Panc1 (cell line): ENCODE measurements at regions not wholly inside any gene's neighbourhood (a gene's known extent, or its start where the extent isn't known, plus 50 kb on each side); places are given as distances from the start of the nearest gene placed in this dataset.

Source experiments
- ATAC-seq: fragments of 200-7000 bp; cut with Tn5 transposase; 2 replicates; pipeline ENCODE4 v1.9.1; 2020; ENCODE audit warnings: mild to moderate bottlenecking, moderate library complexity
- BruUV-seq: library from RNA; stranded (reverse); fragments of 400-500 nt; replicated peaks from 2 replicates; lab custom pipeline; 2021; lab: Mats Ljungman, UMichigan
- CTCF ChIA-PET: fragments of 300-600 bp; sonication (Branson Sonifier 250); formaldehyde crosslinking; loops from one replicate; lab custom pipeline; 2022; ENCODE audit warnings: antibody characterized with exemption; lab: Charles Lee
- POLR2A ChIA-PET: fragments of 300-600 bp; sonication (Branson Sonifier 250); formaldehyde crosslinking; loops from one replicate; lab custom pipeline; 2022; ENCODE audit warnings: antibody characterized with exemption; lab: Charles Lee
- DNase-seq: peaks from one replicate; pipeline ENCODE4 v3.0.0-alpha.2; 2010; ENCODE audit warnings: low read depth, low spot score
- H3K27ac ChIP-seq: 2 replicates; pipeline ENCODE4 v1.5.1; 2011; ENCODE audit warnings: mild to moderate bottlenecking, low read length, inconsistent platforms
- H3K27me3 ChIP-seq: fragments of 200-500 bp; sonication (Bioruptor generic); 2 replicates; pipeline ENCODE4 v1.6.0; 2014; ENCODE audit warnings: low read length, inconsistent platforms; ENCODE audit not compliant: control insufficient read depth, insufficient read depth
- H3K36me3 ChIP-seq: fragments of 200-500 bp; sonication (Bioruptor generic); 2 replicates; pipeline ENCODE4 v1.5.1; 2014; ENCODE audit warnings: inconsistent platforms, mild to moderate bottlenecking, low read length, moderate library complexity; ENCODE audit not compliant: control insufficient read depth, insufficient read depth
- H3K4me1 ChIP-seq: 2 replicates; pipeline ENCODE4 v1.5.1; 2011; ENCODE audit warnings: inconsistent platforms, mild to moderate bottlenecking, low read length, moderate library complexity; ENCODE audit not compliant: control insufficient read depth, insufficient read depth
- H3K4me3 ChIP-seq, 2 experiments: 2 replicates each; pipeline ENCODE4 v1.5.1; 2011 to 2012; ENCODE audit warnings: low read depth in 2 of 2, low read length in 2 of 2, mild to moderate bottlenecking in 2 of 2, inconsistent platforms in 1 of 2, moderate library complexity in 1 of 2
- H3K9me3 ChIP-seq: fragments of 200-500 bp; sonication (Bioruptor generic); 2 replicates; pipeline ENCODE4 v1.5.1; 2014; ENCODE audit warnings: low read depth, mild to moderate bottlenecking, inconsistent platforms, low read length, moderate library complexity; ENCODE audit not compliant: control insufficient read depth, insufficient read depth
- POLR2AphosphoS5 ChIP-seq: IDR thresholded peaks from 2 replicates; pipeline ENCODE4 v1.6.1; 2012; ENCODE audit warnings: mild to moderate bottlenecking, low read depth, low read length, moderate library complexity
- SIN3A ChIP-seq: IDR thresholded peaks from 2 replicates; pipeline ENCODE4 v1.6.1; 2012; ENCODE audit warnings: low read depth, mild to moderate bottlenecking, low read length, moderate library complexity, borderline replicate concordance; ENCODE audit not compliant: insufficient read depth
- TCF7L2 ChIP-seq: IDR thresholded peaks from 2 replicates; pipeline ENCODE4 v1.6.1; 2011; ENCODE audit warnings: mild to moderate bottlenecking, low read depth, low read length, inconsistent platforms
- in situ Hi-C: cut with HindIII; loops from 2 replicates; pipeline ENCODE4 v1.10.0; 2016; ENCODE audit warnings: low sequenced_read_pairs, low pct_unique_long_range_greater_than_20kb
- intact Hi-C: fragments of 100-400 bp; cut with micrococcal nuclease; formaldehyde crosslinking; loops from one replicate; pipeline ENCODE4 v1.10.0; 2022; ENCODE audit not compliant: unreplicated experiment
- TF ChIP-seq, protein P1 (sequence below), 2 experiments: IDR thresholded peaks; 2 replicates each; pipeline ENCODE4 v1.6.1; 2011 to 2012; ENCODE audit warnings: low read depth in 2 of 2, control low read depth in 1 of 2, low read length in 1 of 2, mild to moderate bottlenecking in 1 of 2, moderate library complexity in 1 of 2; ENCODE audit not compliant: insufficient read depth in 1 of 2
- TF ChIP-seq, protein P2 (sequence below): fragments of 450-650 bp; IDR thresholded peaks from 2 replicates; pipeline ENCODE4 v1.5.1; 2017; ENCODE audit warnings: mild to moderate bottlenecking

DNA sequence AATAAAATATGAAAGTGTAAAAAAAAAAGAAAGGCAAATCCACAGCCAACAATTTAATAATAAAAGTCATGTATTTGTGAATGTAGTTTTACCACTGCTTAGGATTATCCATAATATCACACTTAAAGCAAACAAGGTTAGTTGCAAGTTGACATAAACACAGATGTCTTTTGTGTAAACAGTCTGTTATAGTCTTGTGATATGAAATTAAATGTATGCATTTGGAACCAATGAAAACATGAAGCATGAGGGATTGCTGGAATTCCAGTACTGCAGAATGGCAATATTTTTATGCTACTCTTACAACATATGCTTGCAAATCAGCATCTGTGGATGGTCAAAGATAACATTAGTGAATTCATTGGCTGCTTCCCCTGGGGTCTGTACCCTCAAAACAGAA, 148.1 kb downstream of the DNAJB9 start:
- in situ Hi-C loops (no loop called here), intact Hi-C loops (no loop called here)
- ChIA-PET POLR2A (no interaction called here), CTCF (no interaction called here)
- no peaks in the 10 kb centered on the region for H3K36me3 ChIP-seq
- H3K9me3 ChIP-seq: no peaks in the 10 kb centered on the region
- TF ChIP-seq, protein P1, sequence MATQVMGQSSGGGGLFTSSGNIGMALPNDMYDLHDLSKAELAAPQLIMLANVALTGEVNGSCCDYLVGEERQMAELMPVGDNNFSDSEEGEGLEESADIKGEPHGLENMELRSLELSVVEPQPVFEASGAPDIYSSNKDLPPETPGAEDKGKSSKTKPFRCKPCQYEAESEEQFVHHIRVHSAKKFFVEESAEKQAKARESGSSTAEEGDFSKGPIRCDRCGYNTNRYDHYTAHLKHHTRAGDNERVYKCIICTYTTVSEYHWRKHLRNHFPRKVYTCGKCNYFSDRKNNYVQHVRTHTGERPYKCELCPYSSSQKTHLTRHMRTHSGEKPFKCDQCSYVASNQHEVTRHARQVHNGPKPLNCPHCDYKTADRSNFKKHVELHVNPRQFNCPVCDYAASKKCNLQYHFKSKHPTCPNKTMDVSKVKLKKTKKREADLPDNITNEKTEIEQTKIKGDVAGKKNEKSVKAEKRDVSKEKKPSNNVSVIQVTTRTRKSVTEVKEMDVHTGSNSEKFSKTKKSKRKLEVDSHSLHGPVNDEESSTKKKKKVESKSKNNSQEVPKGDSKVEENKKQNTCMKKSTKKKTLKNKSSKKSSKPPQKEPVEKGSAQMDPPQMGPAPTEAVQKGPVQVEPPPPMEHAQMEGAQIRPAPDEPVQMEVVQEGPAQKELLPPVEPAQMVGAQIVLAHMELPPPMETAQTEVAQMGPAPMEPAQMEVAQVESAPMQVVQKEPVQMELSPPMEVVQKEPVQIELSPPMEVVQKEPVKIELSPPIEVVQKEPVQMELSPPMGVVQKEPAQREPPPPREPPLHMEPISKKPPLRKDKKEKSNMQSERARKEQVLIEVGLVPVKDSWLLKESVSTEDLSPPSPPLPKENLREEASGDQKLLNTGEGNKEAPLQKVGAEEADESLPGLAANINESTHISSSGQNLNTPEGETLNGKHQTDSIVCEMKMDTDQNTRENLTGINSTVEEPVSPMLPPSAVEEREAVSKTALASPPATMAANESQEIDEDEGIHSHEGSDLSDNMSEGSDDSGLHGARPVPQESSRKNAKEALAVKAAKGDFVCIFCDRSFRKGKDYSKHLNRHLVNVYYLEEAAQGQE (IDR thresholded peaks at IDR 0.05; ENCODE audit: insufficient read depth in 1 of 2, low read depth in 2 of 2, low read length in 1 of 2): no peak
- no peak for ATAC-seq
- BruUV-seq: no TSS peak
- no peak overlapping the region for H3K27ac ChIP-seq
- DNase-seq: no peak
- no peaks in the 10 kb centered on the region for H3K27me3 ChIP-seq
- no peak overlapping the region for H3K4me3 ChIP-seq
- no peaks in the 10 kb centered on the region for H3K4me1 ChIP-seq

DNA sequence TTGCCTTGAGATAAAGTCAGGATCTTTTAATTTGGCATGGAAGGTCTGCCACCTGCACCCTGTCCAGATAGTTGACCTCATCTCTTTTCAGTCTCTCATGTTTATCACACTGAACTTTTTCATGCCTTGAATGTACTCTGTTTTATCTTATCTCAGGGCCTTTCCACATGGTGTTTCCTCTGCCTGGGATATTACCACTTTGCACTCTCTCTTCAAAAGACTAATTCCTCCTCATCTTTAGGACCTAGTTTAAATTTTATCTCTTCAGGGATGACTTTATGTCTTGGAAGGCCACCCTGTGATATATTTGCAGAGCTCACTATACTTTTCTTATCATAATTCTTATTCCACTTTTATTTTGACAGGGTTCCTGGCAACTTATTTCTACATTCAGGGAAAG, 150.0 kb downstream of the DNAJB9 start:
- Histone ChIP-seq H3K27me3 (no peaks in the 10 kb centered on the region), H3K36me3 (no peaks in the 10 kb centered on the region), H3K4me3 (no peak overlapping the region), H3K4me1 (no peaks in the 10 kb centered on the region; the same call in 1 of the 2 replicates), H3K9me3 (no peaks in the 10 kb centered on the region), H3K27ac (no peak overlapping the region)
- intact Hi-C loops (no loop called here), in situ Hi-C loops (no loop called here)
- DNase-seq: no peak
- no peak for ATAC-seq
- POLR2A ChIA-PET: no interaction called here
- no TSS peak for BruUV-seq
- no peak for TF ChIP-seq POLR2AphosphoS5
- no peak for TF ChIP-seq TCF7L2
- TF ChIP-seq, protein P1 (IDR thresholded peaks at IDR 0.05; ENCODE audit: insufficient read depth in 1 of 2, low read depth in 2 of 2, low read length in 1 of 2): no peak
- no peak for TF ChIP-seq SIN3A
- TF ChIP-seq, protein P2, sequence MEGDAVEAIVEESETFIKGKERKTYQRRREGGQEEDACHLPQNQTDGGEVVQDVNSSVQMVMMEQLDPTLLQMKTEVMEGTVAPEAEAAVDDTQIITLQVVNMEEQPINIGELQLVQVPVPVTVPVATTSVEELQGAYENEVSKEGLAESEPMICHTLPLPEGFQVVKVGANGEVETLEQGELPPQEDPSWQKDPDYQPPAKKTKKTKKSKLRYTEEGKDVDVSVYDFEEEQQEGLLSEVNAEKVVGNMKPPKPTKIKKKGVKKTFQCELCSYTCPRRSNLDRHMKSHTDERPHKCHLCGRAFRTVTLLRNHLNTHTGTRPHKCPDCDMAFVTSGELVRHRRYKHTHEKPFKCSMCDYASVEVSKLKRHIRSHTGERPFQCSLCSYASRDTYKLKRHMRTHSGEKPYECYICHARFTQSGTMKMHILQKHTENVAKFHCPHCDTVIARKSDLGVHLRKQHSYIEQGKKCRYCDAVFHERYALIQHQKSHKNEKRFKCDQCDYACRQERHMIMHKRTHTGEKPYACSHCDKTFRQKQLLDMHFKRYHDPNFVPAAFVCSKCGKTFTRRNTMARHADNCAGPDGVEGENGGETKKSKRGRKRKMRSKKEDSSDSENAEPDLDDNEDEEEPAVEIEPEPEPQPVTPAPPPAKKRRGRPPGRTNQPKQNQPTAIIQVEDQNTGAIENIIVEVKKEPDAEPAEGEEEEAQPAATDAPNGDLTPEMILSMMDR: no peak
- CTCF ChIA-PET: no interaction called here
